HG03139 (cell line): ENCODE measurements at regions not wholly inside any gene's neighbourhood (a gene's known extent, or its start where the extent isn't known, plus 50 kb on each side); places are given as distances from the start of the nearest gene placed in this dataset.

Source experiments
- ATAC-seq: cut with Tn5 transposase; IDR thresholded peaks from one replicate; pipeline ENCODE4 v1.9.1; 2021; ENCODE audit not compliant: unreplicated experiment

DNA sequence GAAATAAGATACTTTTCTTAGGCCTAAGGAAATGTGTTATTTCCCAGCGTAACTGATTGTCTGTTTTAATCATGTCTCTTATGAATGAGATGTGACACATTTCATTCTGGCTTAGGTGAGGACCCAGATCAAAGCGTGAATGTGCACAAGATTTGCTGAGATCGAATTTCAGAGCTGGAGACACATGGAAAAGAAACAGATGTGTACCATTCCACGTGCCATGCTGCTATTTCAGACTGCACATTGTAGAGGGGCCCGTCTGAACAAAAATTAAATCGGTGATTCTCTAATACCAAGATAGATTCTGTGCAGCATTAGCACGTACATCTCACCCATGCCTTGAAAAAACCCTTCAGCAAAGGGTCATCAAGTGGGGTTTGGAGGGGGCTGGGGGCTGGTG is 290.4 kb downstream of the AACS start:
- no peak for ATAC-seq

DNA sequence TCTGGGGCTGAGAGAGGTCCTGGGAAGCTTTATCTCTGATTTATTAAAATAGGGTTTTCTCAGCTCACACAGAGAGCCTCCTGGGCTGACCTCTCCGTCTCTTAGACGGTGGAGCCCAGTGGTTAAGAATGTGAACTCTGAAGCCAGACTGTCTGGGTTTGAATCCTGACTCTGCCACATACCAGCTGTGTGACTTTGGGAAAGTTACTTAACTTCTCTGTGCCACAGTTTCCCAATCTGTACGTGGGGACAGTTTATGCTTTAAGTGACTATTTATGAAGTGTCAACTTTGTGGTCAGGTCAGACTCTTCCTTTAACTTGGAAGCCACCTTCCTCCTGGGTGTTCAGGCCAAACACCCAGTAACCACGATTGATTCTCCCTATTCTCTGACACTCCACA is 290.9 kb downstream of the AACS start:
- no peak for ATAC-seq

DNA sequence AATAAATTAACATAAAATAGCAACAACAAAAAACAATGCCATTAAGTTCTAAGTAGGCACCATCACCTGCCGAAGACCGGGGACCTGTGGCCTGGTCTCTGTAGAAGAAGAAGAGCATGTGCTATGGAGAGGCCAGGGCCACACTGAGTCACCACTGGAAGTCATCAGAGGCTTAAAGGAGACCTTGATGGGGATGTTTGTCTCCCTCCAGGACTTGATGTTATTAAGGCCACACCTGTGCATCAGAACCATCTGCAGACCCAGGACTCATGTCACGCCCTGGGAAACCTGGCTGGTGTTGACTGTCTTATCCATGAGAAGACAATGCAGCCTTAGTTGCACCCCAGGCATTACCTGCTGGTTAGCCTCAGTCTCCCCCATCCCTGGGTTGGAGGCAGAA is 292.3 kb downstream of the AACS start:
- no peak for ATAC-seq

DNA sequence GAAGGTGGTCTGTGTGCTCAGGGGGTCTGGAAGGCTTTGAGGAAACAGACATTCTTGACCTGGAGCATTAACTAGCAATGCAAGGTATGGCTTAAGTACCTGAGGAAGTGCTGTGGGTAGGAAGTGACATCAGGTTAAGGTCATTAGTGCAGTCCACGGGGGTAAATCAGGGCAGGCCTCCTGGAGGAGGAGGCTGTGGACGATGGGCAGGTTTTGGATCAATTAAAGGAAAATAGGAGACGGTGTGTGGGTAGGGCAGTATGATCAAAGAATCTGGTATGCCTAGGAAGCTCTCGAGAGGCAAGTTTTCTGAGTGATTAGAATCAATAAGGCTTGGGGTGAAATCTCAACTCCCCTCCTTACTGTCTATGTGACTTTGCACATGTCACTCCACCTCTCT is 295.3 kb downstream of the AACS start:
- no peak for ATAC-seq

DNA sequence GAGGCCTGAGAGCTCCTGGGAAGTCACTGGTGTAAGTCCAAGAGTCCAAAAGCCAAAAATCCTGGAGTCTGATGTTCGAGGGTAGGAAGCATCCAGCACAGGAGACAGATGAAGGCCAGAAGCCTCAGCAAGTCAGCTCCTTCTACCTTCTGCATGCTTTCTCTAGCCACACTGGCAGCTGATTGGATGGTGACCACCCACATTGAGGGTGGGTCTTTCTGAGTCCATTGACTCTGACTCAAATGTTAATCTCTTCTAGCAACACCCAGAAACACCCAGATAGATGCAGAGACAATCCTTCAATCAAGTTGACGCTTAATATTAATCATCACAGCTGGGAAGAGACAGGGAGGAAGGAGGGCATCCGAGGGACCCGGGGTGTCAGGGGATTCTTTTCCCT is 305.8 kb downstream of the AACS start:
- no peak for ATAC-seq

DNA sequence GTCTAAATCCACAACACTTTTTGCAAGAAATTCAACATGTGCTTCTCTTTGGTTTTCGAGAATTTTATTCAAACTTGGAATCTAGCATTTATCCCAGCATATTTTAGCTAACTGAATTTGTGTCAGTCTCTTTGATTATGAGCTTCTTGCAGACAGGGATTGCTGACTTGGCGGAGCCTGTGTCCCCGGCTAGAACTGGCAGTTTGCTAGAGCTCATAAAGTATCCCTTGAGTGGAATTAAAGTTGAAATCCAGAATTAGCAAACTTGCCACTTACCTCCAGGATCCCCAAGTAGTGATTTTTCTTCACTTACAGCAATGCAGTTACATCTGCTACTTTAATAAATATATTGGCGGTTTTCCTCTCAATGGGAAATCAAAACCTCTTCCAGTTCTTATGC is 306.9 kb downstream of the AACS start:
- no peak for ATAC-seq

DNA sequence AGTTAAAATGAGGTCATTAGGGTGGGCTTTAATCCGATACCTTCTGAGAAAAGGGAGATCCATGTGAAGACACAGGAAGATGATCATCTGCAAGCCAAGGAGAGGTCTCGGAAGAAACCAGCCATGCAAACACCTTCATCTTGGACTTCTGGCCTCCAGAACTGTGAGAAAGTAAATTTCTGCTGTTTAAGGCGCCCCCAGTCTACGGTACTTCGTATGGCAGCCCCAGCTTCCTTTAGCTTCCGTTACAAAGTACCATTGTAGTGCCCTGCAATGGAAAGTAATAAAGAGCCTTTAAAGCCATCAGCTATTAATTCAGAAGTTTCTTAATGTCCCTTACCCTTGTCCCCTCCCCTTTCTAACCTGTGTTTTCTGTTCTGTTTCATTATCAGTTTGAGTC is 308.1 kb downstream of the AACS start:
- no peak for ATAC-seq

DNA sequence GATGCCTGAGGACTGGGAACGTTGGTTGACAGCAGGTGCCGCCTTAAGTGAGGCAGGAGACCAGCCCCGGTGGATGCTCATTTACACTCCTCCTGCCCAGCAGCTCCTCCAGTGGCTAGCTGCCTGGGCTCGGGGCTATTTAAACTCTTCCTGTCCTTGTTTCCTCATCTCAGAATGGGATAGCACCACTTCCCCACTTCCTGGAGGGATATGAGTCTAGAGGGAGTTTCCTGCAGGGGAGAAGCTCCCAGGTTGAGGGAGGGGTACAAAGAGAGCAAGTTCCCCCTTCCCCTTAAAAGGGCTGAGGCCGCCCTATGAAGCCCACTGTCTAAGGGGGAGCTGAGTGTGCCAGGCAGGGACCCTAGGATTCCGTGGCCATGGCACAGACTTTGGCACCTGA is 311.2 kb downstream of the AACS start:
- ATAC-seq: no peak

DNA sequence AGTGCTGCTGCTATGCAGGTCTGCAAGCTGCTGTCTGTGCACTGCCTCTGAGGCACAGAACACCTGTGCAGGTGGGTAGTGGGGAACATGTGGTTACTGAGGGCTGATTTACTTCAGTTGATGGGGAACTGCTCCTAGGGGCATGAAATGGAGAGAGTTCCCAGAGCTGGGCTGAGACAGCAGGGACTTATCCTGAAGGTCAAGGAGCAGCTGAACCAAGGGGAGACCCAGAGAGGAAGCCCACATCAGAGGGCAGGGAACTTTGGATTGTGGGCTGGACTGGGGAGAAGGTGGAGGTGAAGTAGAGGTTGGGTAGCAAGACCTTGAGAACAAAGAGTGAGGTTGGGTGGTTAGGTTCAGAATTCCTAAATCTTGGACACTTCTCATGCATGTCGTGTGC is 311.9 kb downstream of the AACS start:
- no peak for ATAC-seq

DNA sequence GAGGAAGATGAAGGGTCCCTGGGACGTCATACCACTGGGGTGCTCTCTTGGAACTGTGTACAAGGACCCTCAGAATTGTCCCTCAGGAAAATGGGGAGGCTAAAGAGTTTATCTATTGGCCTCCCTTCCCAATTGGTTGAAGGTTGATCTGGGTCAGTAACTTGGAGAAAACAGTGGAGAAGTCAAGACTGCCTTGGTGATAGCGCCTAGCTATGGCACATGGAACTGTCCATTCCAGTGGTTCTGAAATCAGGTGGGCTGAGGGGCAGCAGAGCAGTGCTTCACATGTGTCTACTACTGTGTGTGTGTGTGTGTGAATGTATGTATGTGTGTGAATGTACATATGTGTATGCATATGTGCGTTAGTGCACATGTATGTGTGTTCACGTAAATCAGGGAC is 316.1 kb downstream of the AACS start:
- ATAC-seq: no peak

DNA sequence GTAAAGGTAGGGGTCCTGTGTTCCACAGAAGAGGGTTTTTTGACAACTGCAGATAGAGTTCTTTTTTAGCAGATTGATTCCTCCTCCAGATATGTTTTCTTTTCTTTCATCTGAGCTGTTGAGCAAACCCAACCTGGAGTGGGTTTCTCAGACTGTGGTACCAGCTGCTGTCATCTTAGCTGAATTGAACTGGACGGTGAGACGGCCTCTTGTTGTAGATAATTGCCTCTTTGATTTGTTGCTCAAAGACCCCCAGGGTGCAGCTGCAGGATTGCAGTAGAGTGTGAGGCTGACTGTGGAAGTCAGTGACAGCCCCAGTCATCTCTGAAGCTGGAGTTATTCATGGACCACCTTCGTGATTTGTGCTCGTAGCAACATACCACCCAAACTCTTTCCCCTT is 317.7 kb downstream of the AACS start:
- ATAC-seq: no peak

DNA sequence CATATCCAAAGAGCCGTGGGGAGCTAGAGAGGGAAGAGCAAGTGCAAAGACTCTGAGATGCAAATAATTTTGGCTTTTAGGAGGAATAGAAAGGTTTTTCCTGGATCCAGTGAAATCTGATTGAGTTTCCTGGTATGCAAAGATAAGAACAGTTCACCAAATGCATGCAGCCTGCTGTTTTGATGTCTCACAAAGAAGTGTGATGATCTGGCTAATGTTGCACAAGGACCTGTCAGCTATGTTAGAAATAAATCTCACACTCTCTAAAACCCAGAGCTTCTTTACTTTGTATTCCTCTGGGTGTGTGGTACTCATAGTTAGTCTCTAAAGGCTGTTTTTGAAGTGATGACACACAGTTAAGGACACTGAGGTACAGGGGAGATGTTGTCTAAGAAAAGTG is 321.4 kb downstream of the AACS start:
- no peak for ATAC-seq

DNA sequence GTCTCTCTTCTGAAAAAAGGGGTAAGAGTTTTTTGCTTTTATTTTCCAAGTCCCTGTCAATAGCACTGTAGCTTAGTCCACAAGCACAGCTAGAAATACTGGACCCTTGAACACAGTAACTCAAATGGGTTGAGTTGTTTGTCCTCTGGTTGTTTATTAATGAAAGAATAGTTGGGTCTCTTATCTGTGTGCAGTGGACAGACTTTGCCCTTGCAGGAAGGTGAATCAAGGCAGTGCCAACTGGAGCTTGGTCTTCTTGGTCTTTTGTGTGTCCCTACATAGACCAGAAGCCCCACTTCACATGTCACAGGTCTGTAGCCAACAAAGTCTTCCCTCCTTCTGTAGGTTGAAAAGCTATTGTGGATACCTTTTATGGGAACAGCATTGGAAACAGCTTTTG is 322.0 kb downstream of the AACS start:
- ATAC-seq: no peak

DNA sequence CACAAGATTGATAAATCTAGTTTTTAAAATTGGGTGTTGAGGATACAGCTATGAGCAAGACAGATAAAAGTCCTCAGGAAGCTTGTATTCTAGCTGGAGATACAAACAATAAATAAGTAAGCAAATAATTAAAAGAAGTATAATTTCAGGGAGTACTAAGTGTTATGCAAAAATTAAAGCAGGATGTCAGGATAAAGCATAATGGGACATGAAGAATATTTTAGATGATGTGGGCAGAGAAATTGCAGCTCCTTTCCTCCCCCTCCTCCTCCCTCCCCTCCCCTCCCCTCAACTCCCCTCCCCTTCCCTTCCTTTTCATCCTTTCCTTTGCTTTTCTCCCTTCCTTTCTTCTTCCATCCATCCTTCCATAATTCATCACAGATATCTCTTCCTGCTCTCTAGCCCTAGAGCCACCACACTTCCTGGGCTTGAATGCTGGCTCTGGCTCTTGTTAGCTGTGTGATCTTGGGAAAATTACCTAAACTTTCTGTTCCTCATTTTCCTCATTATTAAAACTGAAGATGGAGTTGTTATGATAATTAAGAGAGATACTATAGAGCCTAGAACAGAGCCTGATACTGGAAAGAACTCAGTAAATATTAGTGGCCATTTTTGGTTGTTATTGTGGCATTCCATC is 323.9 kb downstream of the AACS start:
- no peak for ATAC-seq

DNA sequence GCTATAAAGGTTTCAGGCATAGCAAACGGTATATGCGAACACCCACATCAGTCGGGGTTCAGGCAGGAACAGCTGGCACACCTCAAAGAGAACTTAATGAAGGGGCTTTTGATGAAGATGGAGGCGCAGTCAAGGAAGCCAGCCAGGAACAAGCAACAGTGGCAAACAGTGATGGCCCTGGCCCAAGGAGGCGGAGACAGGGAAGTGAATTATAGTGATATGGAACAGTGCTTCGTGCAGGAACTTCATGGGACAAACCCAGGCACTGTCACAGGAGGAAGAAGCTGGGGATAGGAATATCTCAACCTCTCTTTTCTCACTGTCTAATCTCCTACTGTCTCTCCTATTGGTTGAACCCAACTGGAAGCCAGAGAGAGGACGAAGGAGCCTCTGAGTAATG is 328.3 kb downstream of the AACS start:
- ATAC-seq: no peak

DNA sequence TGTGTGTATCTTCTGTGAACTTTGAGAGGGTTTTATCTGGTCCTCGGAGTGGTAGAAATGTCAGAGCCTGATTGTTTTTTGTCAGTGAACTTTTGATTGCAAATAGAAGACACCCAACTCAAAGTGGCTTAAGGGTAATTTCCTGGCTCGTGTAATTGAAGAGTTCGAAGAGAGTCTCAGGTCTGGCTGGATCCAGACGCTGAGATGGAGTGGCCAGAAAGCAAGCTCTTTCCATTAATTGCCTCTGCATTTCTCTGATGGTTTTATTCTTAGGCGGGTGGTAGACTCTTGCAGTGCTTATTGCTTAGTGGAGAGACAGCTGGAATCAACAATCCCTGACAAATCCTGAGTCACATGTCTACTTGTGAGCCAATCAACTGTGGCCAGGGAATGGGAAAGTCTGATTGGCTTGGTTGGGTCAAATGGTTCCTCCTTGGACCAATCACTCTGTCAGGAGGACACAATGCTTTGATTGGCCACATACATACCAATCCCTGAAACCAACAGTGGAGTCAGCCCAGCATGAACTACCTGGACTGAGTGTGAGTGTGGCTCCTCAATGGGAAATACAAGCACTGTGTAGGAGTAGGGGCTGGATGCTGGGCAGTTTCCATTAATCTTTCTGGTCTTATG is 330.5 kb downstream of the AACS start:
- ATAC-seq: no peak

DNA sequence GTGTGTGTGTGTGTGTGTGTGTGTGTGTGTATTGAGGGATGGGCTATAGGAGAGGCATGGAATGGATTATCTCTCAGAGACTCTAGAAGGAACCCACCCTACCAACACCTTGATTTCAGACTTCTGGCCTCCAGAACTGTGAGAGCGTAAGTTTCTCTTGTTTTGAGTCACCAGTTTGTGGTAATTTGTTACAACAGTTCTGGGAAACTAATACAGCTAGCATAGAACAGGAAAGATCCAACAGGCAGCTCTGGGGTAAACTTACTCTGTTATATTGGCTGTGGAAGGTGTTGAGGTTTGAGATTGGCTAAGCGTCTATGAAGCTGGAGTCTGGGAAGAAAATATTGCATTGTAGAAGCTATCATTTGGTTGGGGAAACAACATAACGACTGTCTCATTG is 334.3 kb downstream of the AACS start:
- no peak for ATAC-seq

DNA sequence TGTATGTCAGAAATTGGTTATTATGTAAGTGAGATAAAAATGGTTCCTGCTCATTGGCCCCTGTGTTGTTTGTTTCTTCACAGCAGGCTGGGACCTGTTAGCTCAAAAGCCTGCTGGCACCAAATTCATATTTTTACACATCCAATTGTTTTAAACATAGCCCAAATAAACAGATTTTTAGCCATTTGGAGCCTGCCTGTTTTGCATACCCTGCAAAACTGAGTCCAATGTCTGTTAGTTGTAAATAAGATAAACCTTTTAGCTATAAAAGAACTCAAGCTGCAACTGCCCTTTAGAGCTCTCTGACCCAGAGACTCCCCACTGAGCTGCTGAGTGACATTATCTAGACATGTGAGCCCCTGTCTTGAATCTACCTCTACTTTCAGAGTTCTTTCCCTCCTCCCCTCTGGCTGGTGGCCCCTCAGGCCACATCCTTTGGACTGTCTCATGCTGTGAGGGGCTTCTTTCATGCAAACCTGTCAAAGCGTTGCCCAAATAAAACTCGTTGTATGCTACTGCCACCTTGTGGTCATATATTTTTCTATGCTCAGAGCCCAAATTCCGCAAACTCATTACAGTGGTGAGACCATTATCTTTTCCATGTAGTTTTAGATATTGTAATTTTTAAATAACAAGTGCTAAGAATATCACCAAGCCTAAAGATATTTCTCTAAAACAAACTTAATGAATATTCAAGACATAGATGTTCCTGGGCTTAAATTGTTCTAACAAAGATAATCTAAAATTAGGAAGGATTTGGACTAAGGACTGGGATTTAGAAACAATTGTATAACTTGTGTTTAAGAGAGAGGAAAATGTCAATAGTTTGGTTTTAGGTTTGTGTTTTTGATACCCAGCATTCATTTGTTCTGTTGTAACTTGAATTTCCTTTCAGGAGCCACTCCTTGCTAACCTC is 337.9 kb downstream of the AACS start:
- ATAC-seq: no peak

DNA sequence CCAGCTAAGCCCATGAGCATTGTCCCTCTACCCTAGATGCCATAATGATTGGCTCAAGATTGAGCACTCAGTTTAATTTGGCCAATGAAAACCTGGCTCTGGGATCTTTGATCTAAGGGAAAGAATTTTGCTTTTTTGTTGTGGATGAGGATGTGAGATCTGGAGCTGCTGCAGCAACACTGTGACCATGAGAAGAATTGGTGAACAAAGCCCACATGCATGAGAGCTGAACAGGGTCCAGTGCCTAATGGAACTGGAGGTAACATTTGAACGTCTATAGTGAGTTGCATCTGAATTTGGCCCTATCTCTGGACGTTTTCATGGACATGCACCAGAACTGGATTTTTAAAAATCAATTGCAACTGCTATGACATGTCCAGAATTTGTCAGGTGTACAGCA is 338.6 kb downstream of the AACS start:
- ATAC-seq: no peak

DNA sequence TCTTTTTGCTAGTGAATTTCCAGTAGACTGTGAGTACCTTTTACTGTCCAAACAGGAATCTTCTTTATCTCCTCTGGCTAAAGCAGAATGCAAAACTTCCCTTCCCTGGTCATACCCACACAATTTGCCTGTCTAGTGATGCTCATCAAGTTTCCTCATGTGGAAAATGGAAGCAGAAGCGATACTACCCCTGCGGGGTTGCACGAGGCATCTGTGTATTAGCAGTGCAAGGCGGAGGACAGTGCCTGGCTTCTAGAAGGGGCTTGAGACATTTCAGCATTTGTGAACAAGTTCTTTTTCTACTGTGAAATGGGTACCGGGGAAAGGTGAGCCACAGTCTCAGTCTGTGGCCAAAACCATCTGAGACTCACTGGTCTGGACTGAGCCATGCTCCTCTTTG is 340.9 kb downstream of the AACS start:
- ATAC-seq: peak; percentile 70

DNA sequence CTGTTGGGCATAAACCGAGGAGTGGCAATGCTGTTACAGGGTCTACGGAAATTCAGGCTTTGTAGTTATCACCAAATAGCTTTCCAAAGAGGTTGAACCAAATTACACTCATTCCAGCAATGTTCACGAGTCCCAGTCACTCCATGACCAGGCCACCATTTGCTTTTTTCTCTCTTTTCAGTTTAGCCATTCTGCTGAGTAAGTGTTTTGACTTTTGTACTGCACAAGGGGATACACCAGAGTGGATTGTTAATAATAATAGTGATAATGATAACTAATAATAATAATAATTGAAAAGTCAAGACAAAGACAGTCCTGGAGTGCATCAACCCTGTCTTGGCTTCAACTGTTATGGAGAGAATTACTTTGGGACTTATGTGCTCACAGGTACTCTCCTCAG is 343.5 kb downstream of the AACS start:
- no peak for ATAC-seq

DNA sequence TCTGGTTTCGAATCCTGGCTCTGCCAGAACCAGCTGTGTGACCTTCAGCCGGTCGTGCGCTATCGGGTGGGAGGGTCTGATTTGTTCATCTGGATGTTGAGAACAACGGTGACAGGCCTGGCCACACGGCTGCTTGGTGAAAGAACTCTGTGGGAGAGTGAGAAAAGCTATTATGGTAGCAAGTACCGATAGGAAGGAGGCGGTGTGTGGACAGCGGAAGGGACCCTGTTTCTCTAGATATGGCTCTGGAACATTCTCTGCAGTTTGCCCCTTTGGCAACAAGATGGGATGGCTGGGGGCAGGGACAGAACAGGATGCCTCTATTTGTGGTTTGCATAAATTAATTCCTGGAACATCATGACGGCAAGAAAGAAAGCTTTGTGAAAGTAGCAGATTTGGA is 347.3 kb downstream of the AACS start:
- ATAC-seq: no peak
